OCI-LY7 (cell line): ENCODE measurements at regions not wholly inside any gene's neighbourhood (a gene's known extent, or its start where the extent isn't known, plus 50 kb on each side); places are given as distances from the start of the nearest gene placed in this dataset.

Source experiments
- BruUV-seq: library from RNA; stranded (reverse); fragments of 400-500 nt; replicated peaks from 2 replicates; lab custom pipeline; 2021; lab: Mats Ljungman, UMichigan
- CTCF ChIA-PET: fragments of 300-600 bp; sonication (Branson Sonifier 250); formaldehyde crosslinking; loops from one replicate; lab custom pipeline; 2022; ENCODE audit warnings: antibody characterized with exemption; ENCODE audit not compliant: unreplicated experiment; lab: Charles Lee
- POLR2A ChIA-PET: fragments of 300-600 bp; sonication (Branson Sonifier 250); formaldehyde crosslinking; loops from one replicate; lab custom pipeline; 2022; ENCODE audit warnings: antibody characterized with exemption; lab: Charles Lee
- DNase-seq: peaks from one replicate; pipeline ENCODE4 v3.0.0-alpha.2; 2015; ENCODE audit warnings: low spot score
- H2AFZ ChIP-seq: fragments of 200-600 bp; sonication (generic), shearing (Covaris generic); 2 replicates; pipeline ENCODE4 v1.6.1; 2014; ENCODE audit warnings: mild to moderate bottlenecking, antibody characterized with exemption, low read length, moderate library complexity
- H3K27ac ChIP-seq: fragments of 200-600 bp; sonication (generic); 2 replicates; pipeline ENCODE4 v1.5.1; 2014; ENCODE audit warnings: mixed run types, low read depth, mild to moderate bottlenecking, moderate library complexity, low read length, inconsistent platforms; ENCODE audit not compliant: poor library complexity, severe bottlenecking
- H3K36me3 ChIP-seq: fragments of 200-600 bp; sonication (generic); 2 replicates; pipeline ENCODE4 v1.6.1; 2014; ENCODE audit warnings: mild to moderate bottlenecking, antibody characterized with exemption, low read length, moderate library complexity, mixed read lengths; ENCODE audit not compliant: insufficient read depth
- H3K4me1 ChIP-seq: fragments of 200-600 bp; sonication (generic); 2 replicates; pipeline ENCODE4 v1.5.1; 2014; ENCODE audit warnings: mild to moderate bottlenecking, low read length; ENCODE audit not compliant: insufficient read depth, poor library complexity, severe bottlenecking
- H3K4me2 ChIP-seq: fragments of 200-600 bp; sonication (generic); 2 replicates; pipeline ENCODE4 v1.6.1; 2014; ENCODE audit warnings: mild to moderate bottlenecking, low read length
- H3K4me3 ChIP-seq: fragments of 200-600 bp; sonication (generic); 2 replicates; pipeline ENCODE4 v1.5.1; 2014; ENCODE audit warnings: mild to moderate bottlenecking, low read depth, low read length; ENCODE audit not compliant: poor library complexity, severe bottlenecking
- H3K79me2 ChIP-seq: fragments of 200-600 bp; sonication (generic); 2 replicates; pipeline ENCODE4 v1.6.1; 2016; ENCODE audit warnings: low read depth, mild to moderate bottlenecking, low read length, moderate library complexity, mixed read lengths; ENCODE audit not compliant: insufficient read depth
- H3K9me2 ChIP-seq: fragments of 200-600 bp; sonication (generic); 2 replicates; pipeline ENCODE4 v1.6.1; 2016; ENCODE audit warnings: mild to moderate bottlenecking, low read length, mixed read lengths; ENCODE audit not compliant: insufficient read depth
- H3K9me3 ChIP-seq: fragments of 200-600 bp; sonication (generic); 2 replicates; pipeline ENCODE4 v1.6.1; 2014; ENCODE audit warnings: mild to moderate bottlenecking, mixed run types, low read length, mixed read lengths
- H4K20me1 ChIP-seq: fragments of 200-600 bp; sonication (generic); 2 replicates; pipeline ENCODE4 v1.6.1; 2014; ENCODE audit warnings: mild to moderate bottlenecking, antibody characterized with exemption, low read length, moderate library complexity, mixed read lengths; ENCODE audit not compliant: insufficient read depth
- EZH2phosphoT487 ChIP-seq: fragments of 200-600 bp; sonication (generic); IDR thresholded peaks from 2 replicates; pipeline ENCODE4 v1.6.1; 2018; ENCODE audit warnings: low read depth, borderline replicate concordance, mild to moderate bottlenecking, mixed run types, antibody characterized with exemption, low read length, moderate library complexity, mixed read lengths
- intact Hi-C: fragments of 100-400 bp; cut with micrococcal nuclease; formaldehyde crosslinking; loops from one replicate; pipeline ENCODE4 v1.10.0; 2022; ENCODE audit not compliant: unreplicated experiment
- TF ChIP-seq, protein P1 (sequence below): fragments of 200-600 bp; sonication (generic); conservative IDR thresholded peaks from 2 replicates; pipeline ENCODE4 v1.5.1; 2014; ENCODE audit warnings: mild to moderate bottlenecking, antibody characterized with exemption, low read length, moderate library complexity, mixed read lengths

DNA sequence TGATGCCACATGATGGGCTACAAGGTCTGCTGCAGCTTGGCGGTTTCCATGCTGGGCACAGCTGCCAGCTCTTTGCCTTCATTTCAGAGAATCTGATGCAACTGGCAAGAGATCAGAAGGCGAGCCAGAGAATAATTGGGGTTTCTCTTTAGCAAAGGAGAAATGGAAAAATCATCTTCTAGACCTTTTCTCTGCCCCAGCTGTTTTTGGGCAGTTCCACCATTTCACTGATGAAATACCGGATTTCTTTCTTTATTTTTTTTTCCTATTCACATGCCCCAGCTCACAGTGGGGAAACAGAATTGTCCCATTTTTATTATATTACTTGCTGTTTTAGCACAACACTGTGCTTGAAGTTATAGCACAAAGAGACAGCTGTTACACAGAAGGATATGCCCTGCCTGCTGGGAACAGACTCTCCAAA lies 439.3 kb upstream of the GOT2 start:
- CTCF ChIA-PET: no interaction called here
- POLR2A ChIA-PET: no interaction called here
- no TSS peak for BruUV-seq

DNA sequence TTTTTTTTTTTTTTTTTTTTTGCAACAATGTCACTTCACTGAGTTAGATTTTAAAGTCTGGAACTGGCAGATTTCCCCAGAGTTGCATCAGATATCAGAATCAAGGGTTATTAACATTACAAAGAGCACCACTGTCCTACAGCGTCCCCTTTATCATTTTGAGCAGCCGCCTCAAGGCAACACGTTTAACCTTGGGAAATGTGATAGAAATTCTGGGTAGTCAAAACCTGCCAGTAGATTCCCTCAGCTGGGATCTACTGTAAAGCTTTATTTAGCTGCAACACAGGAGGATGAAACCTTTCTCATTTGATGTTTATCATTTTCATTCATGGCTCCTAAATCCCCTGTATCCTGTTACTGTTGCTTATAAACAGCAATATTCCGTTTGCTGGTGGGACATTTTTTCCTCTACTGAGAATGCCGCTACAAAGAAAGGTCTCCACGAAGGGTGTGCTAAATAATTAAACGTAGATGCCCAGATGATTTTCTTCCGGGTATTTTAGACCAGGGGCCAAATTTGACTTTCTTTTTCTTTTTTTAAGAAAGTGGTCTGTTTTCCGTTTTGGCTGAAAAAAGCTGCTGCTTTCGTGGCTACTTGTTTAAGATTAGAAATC lies 436.1 kb upstream of the GOT2 start:
- H3K4me3 ChIP-seq: no peak overlapping the region
- CTCF ChIA-PET: no interaction called here
- no peaks in the 10 kb centered on the region for H3K9me3 ChIP-seq
- no peaks in the 10 kb centered on the region for H3K4me1 ChIP-seq
- DNase-seq: no peak
- no peak overlapping the region for H3K27ac ChIP-seq
- intact Hi-C loops: no loop called here
- H3K79me2 ChIP-seq: no peaks in the 10 kb centered on the region
- no TSS peak for BruUV-seq
- H3K4me2 ChIP-seq: no peak overlapping the region
- no peak for TF ChIP-seq EZH2phosphoT487
- TF ChIP-seq, protein P1, sequence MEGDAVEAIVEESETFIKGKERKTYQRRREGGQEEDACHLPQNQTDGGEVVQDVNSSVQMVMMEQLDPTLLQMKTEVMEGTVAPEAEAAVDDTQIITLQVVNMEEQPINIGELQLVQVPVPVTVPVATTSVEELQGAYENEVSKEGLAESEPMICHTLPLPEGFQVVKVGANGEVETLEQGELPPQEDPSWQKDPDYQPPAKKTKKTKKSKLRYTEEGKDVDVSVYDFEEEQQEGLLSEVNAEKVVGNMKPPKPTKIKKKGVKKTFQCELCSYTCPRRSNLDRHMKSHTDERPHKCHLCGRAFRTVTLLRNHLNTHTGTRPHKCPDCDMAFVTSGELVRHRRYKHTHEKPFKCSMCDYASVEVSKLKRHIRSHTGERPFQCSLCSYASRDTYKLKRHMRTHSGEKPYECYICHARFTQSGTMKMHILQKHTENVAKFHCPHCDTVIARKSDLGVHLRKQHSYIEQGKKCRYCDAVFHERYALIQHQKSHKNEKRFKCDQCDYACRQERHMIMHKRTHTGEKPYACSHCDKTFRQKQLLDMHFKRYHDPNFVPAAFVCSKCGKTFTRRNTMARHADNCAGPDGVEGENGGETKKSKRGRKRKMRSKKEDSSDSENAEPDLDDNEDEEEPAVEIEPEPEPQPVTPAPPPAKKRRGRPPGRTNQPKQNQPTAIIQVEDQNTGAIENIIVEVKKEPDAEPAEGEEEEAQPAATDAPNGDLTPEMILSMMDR: no peak
- H2AFZ ChIP-seq: no peak overlapping the region
- no peaks in the 10 kb centered on the region for H4K20me1 ChIP-seq
- H3K9me2 ChIP-seq: no peaks in the 10 kb centered on the region
- POLR2A ChIA-PET: interaction anchor here (0.7 to 1.1 kb wide), 3 partner anchors 12 to 345 kb away, joined by 3 to 5 read pairs (median 3); no protein-coding TSS in a partner anchor
- H3K36me3 ChIP-seq: no peaks in the 10 kb centered on the region

More for the DNA sequence above, 439.3 kb upstream of the GOT2 start:
- intact Hi-C loops: no loop called here
- no peak overlapping the region for H3K4me2 ChIP-seq
- no peaks in the 10 kb centered on the region for H3K4me1 ChIP-seq
- no peaks in the 10 kb centered on the region for H4K20me1 ChIP-seq
- H3K9me2 ChIP-seq: no peaks in the 10 kb centered on the region
- H3K27ac ChIP-seq: no peak overlapping the region
- no peak for TF ChIP-seq EZH2phosphoT487
- TF ChIP-seq, protein P1: no peak
- H3K4me3 ChIP-seq: no peak overlapping the region
- H2AFZ ChIP-seq: no peak overlapping the region
- DNase-seq: no peak
- H3K36me3 ChIP-seq: no peaks in the 10 kb centered on the region
- H3K9me3 ChIP-seq: no peaks in the 10 kb centered on the region
- no peaks in the 10 kb centered on the region for H3K79me2 ChIP-seq

DNA sequence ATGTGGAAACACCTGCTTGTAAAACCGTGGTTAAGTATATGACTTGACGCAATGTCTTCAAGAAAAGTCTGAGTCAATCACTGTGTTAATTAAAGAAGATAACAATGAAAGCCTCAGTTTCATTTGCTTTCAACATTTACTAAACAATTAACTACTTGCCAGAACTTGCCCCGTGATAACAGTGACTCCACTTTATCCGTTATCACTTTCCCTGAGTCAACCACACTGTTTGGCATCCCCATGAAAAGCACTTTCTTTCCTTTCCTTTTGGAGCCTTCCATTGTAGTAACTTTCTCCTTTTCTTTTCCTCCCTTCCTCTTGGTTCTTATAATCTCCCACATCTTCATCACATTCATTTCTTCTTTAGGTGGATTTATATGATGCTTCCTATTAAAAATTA lies 435.1 kb upstream of the GOT2 start:
- no peak overlapping the region for H3K27ac ChIP-seq
- H3K4me2 ChIP-seq: no peak overlapping the region
- H3K79me2 ChIP-seq: no peaks in the 10 kb centered on the region
- ChIA-PET CTCF (no interaction called here), POLR2A (interaction anchor here (0.7 kb wide), 1 partner anchor 98 kb away, joined by 3 read pairs; no protein-coding TSS in a partner anchor)
- no peak for DNase-seq
- H3K4me3 ChIP-seq: no peak overlapping the region
- H4K20me1 ChIP-seq: no peaks in the 10 kb centered on the region
- no peaks in the 10 kb centered on the region for H3K9me2 ChIP-seq
- TF ChIP-seq, protein P1: no peak
- no peak for TF ChIP-seq EZH2phosphoT487
- no TSS peak for BruUV-seq
- no peak overlapping the region for H2AFZ ChIP-seq
- no peaks in the 10 kb centered on the region for H3K9me3 ChIP-seq
- H3K36me3 ChIP-seq: no peaks in the 10 kb centered on the region
- intact Hi-C loops: loop anchor here (2.0 kb wide), 1 partner anchor 76 kb away; no protein-coding TSS in a partner anchor
- H3K4me1 ChIP-seq: no peaks in the 10 kb centered on the region
